GM12878 (cell line): ENCODE measurements at regions not wholly inside any gene's neighbourhood (a gene's known extent, or its start where the extent isn't known, plus 50 kb on each side); places are given as distances from the start of the nearest gene placed in this dataset.

Experiments used
- ATAC-seq: fragments of 200-7000 bp; cut with Tn5 transposase; 3 replicates; pipeline ENCODE4 v1.9.1; 2020; ENCODE audit warnings: mild to moderate bottlenecking, moderate library complexity
- BruUV-seq: library from RNA; stranded (reverse); fragments of 400-500 nt; replicated peaks from 2 replicates; lab custom pipeline; 2021; lab: Mats Ljungman, UMichigan
- CTCF ChIA-PET: fragments of 300-600 bp; sonication (Branson Sonifier 250); formaldehyde crosslinking; extraction: SDS; loops from one replicate; lab custom pipeline; 2021; ENCODE audit warnings: inconsistent platforms; lab: Yijun Ruan, JAX
- POLR2A ChIA-PET: fragments of 350-600 bp; formaldehyde crosslinking; extraction: SDS; loops from one replicate; lab custom pipeline; 2021; ENCODE audit warnings: inconsistent platforms; lab: Charles Lee
- RAD21 ChIA-PET: fragments of 300-600 bp; sonication (Branson Sonifier 250); formaldehyde crosslinking; loops from one replicate; lab custom pipeline; 2023; ENCODE audit warnings: antibody characterized with exemption; ENCODE audit not compliant: unreplicated experiment; lab: Charles Lee
- SMC1A ChIA-PET: fragments of 300-600 bp; sonication (Branson Sonifier 250); formaldehyde crosslinking; loops from one replicate; lab custom pipeline; 2023; ENCODE audit not compliant: unreplicated experiment, uncharacterized antibody; lab: Charles Lee
- DNase-seq: peaks from one replicate; pipeline ENCODE4 v3.0.0-alpha.2; 2011; ENCODE audit warnings: low read depth, low spot score
- FAIRE-seq: peaks from 3 replicates; lab custom pipeline; 2011; peaks lifted over from hg19 to GRCh38; lab: Jason Lieb, UNC
- H2AFZ ChIP-seq: 2 replicates; pipeline ENCODE4 v1.6.0; 2011; ENCODE audit warnings: low read depth, low read length, control low read depth; ENCODE audit not compliant: control insufficient read depth
- H3K27ac ChIP-seq: 2 replicates; pipeline ENCODE4 v1.5.1; 2011; ENCODE audit warnings: control low read depth; ENCODE audit not compliant: control insufficient read depth, insufficient read depth
- H3K27me3 ChIP-seq, 2 experiments: replicated peaks in 1 of 2; 2 replicates each; pipeline versions ENCODE4 v1.6.0 to v1.6.1; 2011; ENCODE audit warnings: low read length in 1 of 2; ENCODE audit not compliant: control insufficient read depth in 2 of 2, insufficient read depth in 2 of 2
- H3K36me3 ChIP-seq, 2 experiments: 2 replicates each; pipeline ENCODE4 v1.5.1; 2011; ENCODE audit warnings: low read length in 1 of 2; ENCODE audit not compliant: control insufficient read depth in 2 of 2, insufficient read depth in 2 of 2
- H3K4me1 ChIP-seq: 2 replicates; pipeline ENCODE4 v1.6.1; 2011; ENCODE audit warnings: mild to moderate bottlenecking, low read length, moderate library complexity, mixed read lengths; ENCODE audit not compliant: control insufficient read depth, insufficient read depth
- H3K4me2 ChIP-seq: 2 replicates; pipeline ENCODE4 v1.6.0; 2011; ENCODE audit warnings: control low read depth; ENCODE audit not compliant: control insufficient read depth, insufficient read depth
- H3K4me3 ChIP-seq: fragments of 200-600 bp; sonication (generic); 2 replicates; pipeline ENCODE4 v1.5.1; 2016
- H3K79me2 ChIP-seq: 2 replicates; pipeline ENCODE4 v1.6.0; 2011; ENCODE audit warnings: low read length; ENCODE audit not compliant: control insufficient read depth, insufficient read depth
- H3K9ac ChIP-seq: 2 replicates; pipeline ENCODE4 v1.8.0; 2011; ENCODE audit warnings: low read length, control low read depth, mixed read lengths; ENCODE audit not compliant: control insufficient read depth, insufficient read depth
- H3K9me3 ChIP-seq: replicated peaks from 3 replicates; pipeline ENCODE4 v1.5.1; 2011; ENCODE audit warnings: mild to moderate bottlenecking, low read length; ENCODE audit not compliant: control insufficient read depth, insufficient read depth
- H4K20me1 ChIP-seq: 2 replicates; pipeline ENCODE4 v1.6.0; 2011; ENCODE audit not compliant: control insufficient read depth, insufficient read depth
- ATF7 ChIP-seq: fragments of 450-650 bp; IDR thresholded peaks from 2 replicates; pipeline ENCODE4 v1.6.1; 2016; ENCODE audit warnings: low read depth, mild to moderate bottlenecking
- ELK1 ChIP-seq: IDR thresholded peaks from 2 replicates; pipeline ENCODE4 v1.6.1; 2012; ENCODE audit warnings: low read depth, low read length, improper control_type of control experiment
- HDAC6 ChIP-seq: fragments of 200-600 bp; sonication (generic); IDR thresholded peaks from one replicate; pipeline ENCODE4 v1.8.0; 2017; ENCODE audit warnings: antibody characterized with exemption; ENCODE audit not compliant: unreplicated experiment
- IRF5 ChIP-seq: fragments of 450-650 bp; IDR thresholded peaks from 2 replicates; pipeline ENCODE4 v1.6.1; 2017; ENCODE audit warnings: borderline replicate concordance
- LARP7 ChIP-seq: fragments of 450-650 bp; IDR thresholded peaks from 2 replicates; pipeline ENCODE4 v1.6.1; 2017; ENCODE audit warnings: mild to moderate bottlenecking
- RBBP5 ChIP-seq: fragments of 200-600 bp; sonication (generic); conservative IDR thresholded peaks from 2 replicates; pipeline ENCODE4 v1.6.1; 2016
- RUNX3 ChIP-seq: IDR thresholded peaks from 2 replicates; pipeline ENCODE4 v1.6.1; 2012; ENCODE audit warnings: low read length, inconsistent platforms
- SIX5 ChIP-seq: IDR thresholded peaks from 2 replicates; pipeline ENCODE4 v1.6.1; 2011; ENCODE audit warnings: mild to moderate bottlenecking, low read depth, low read length, moderate library complexity; ENCODE audit not compliant: severe bottlenecking
- ZNF274 ChIP-seq: IDR thresholded peaks from one replicate; pipeline ENCODE4 v1.8.0; 2011; ENCODE audit not compliant: insufficient read length, insufficient read depth
- WGBS: methylation state at CpG from one replicate; pipeline ENCODE4 v1.1.6; 2016; ENCODE audit warnings: low lambda C conversion rate; ENCODE audit not compliant: insufficient replicate concordance, insufficient coverage; ENCODE audit errors: missing lambda C conversion rate; 5-methylcytosine and 5-hydroxymethylcytosine counted together
- in situ Hi-C: fragments of 300-500 bp; cut with MboI; formaldehyde crosslinking; loops from 9 replicates; pipeline ENCODE4 v1.14.3; 2018; ENCODE audit warnings: mixed read lengths
- intact Hi-C: fragments of 100-400 bp; cut with micrococcal nuclease; formaldehyde crosslinking; loops from one replicate; pipeline ENCODE4 v1.14.2; 2022; ENCODE audit not compliant: unreplicated experiment

- ATAC-seq, result no peak
- H3K9me3 ChIP-seq, result no peaks in the 10 kb centered on the region
- no peaks in the 10 kb centered on the region for H4K20me1 ChIP-seq
- RAD21 ChIA-PET, result no interaction called here
- no peaks in the 10 kb centered on the region for H3K27me3 ChIP-seq
- H3K79me2 ChIP-seq, result no peaks in the 10 kb centered on the region
- no peak for TF ChIP-seq RUNX3
- TF ChIP-seq ZNF274, result no peak
- no peak for TF ChIP-seq SIX5
- no peak for TF ChIP-seq RBBP5
- TF ChIP-seq LARP7, result no peak
- TF ChIP-seq ELK1, result no peak
- no peak for TF ChIP-seq ATF7
- no peak for TF ChIP-seq IRF5
- TF ChIP-seq HDAC6, result no peak
- TF ChIP-seq, all 136 proteins: peak for 0
- Histone ChIP-seq H2AFZ (no peak overlapping the region), H3K4me1 (no peaks in the 10 kb centered on the region), H3K4me3 (no peak overlapping the region), H3K4me2 (no peak overlapping the region), H3K36me3 (no peaks in the 10 kb centered on the region), H3K27ac (no peak overlapping the region), H3K9ac (no peak overlapping the region)
- BruUV-seq, result no TSS peak
- WGBS, result 0% methylated on average over 3 of the region's 3 CpGs
- ChIA-PET CTCF (no interaction called here), SMC1A (no interaction called here), POLR2A (no interaction called here)
- DNase-seq (no peak), FAIRE-seq (no peak)
- in situ Hi-C loops (no loop called here), intact Hi-C loops (no loop called here)
These were observed 540.2 kb upstream of the CT83 start for GRCh38 chrX:117002981-117003380.
